DOHH2 (cell line): ENCODE measurements at regions not wholly inside any gene's neighbourhood (a gene's known extent, or its start where the extent isn't known, plus 50 kb on each side); places are given as distances from the start of the nearest gene placed in this dataset.

ENCODE experiments used
- H3F3A ChIP-seq: fragments of 200-600 bp; sonication (generic), shearing (Covaris generic); 2 replicates; pipeline ENCODE4 v1.6.0; 2016; ENCODE audit warnings: antibody characterized with exemption, mild to moderate bottlenecking; ENCODE audit not compliant: control insufficient read depth, insufficient read depth
- H3K27ac ChIP-seq: fragments of 200-600 bp; sonication (generic); 2 replicates; pipeline ENCODE4 v1.5.1; 2014; ENCODE audit warnings: low read depth, mild to moderate bottlenecking, low read length, moderate library complexity
- H3K27me3 ChIP-seq: fragments of 200-600 bp; sonication (generic); 2 replicates; pipeline ENCODE4 v1.6.1; 2014; ENCODE audit warnings: mild to moderate bottlenecking, low read length, mixed read lengths; ENCODE audit not compliant: control insufficient read depth
- H3K36me3 ChIP-seq: fragments of 200-600 bp; sonication (generic); 2 replicates; pipeline ENCODE4 v1.6.1; 2014; ENCODE audit warnings: mild to moderate bottlenecking, low read length, moderate library complexity, mixed read lengths; ENCODE audit not compliant: control insufficient read depth
- H3K4me1 ChIP-seq: fragments of 200-600 bp; sonication (generic); 2 replicates; pipeline ENCODE4 v1.6.1; 2014; ENCODE audit warnings: mild to moderate bottlenecking, low read length, mixed read lengths; ENCODE audit not compliant: control insufficient read depth
- H3K4me2 ChIP-seq: fragments of 200-600 bp; sonication (generic); 2 replicates; pipeline ENCODE4 v1.6.0; 2014; ENCODE audit warnings: mild to moderate bottlenecking, low read length, moderate library complexity
- H3K4me3 ChIP-seq: fragments of 200-600 bp; sonication (generic); 2 replicates; pipeline ENCODE4 v1.5.1; 2014; ENCODE audit warnings: mild to moderate bottlenecking, low read length, mixed read lengths
- H3K79me2 ChIP-seq: fragments of 200-600 bp; sonication (generic); 2 replicates; pipeline ENCODE4 v1.6.1; 2014; ENCODE audit warnings: mild to moderate bottlenecking, low read length, mixed read lengths; ENCODE audit not compliant: control insufficient read depth
- H3K9me2 ChIP-seq: fragments of 200-600 bp; sonication (generic); replicated peaks from 2 replicates; pipeline ENCODE4 v1.6.1; 2014; ENCODE audit warnings: mild to moderate bottlenecking, low read length, mixed read lengths; ENCODE audit not compliant: control insufficient read depth
- H3K9me3 ChIP-seq: fragments of 200-600 bp; sonication (generic); 2 replicates; pipeline ENCODE4 v1.6.1; 2014; ENCODE audit warnings: antibody characterized with exemption, low read length, mixed read lengths; ENCODE audit not compliant: control insufficient read depth, insufficient read depth
- H4K20me1 ChIP-seq: fragments of 200-600 bp; sonication (generic); 2 replicates; pipeline ENCODE4 v1.6.0; 2014; ENCODE audit warnings: low read depth, mild to moderate bottlenecking, antibody characterized with exemption, low read length, moderate library complexity; ENCODE audit not compliant: control insufficient read depth, insufficient read depth
- CTCF ChIP-seq: fragments of 200-600 bp; sonication (generic); IDR thresholded peaks from one replicate; pipeline ENCODE4 v1.5.1; 2014; ENCODE audit warnings: antibody characterized with exemption, mild to moderate bottlenecking, low read depth, low read length; ENCODE audit not compliant: poor library complexity, severe bottlenecking
- EZH2phosphoT487 ChIP-seq: fragments of 200-600 bp; sonication (generic); IDR thresholded peaks from 2 replicates; pipeline ENCODE4 v1.6.1; 2017; ENCODE audit warnings: borderline replicate concordance, mild to moderate bottlenecking, antibody characterized with exemption, low read length, moderate library complexity, mixed read lengths

DNA sequence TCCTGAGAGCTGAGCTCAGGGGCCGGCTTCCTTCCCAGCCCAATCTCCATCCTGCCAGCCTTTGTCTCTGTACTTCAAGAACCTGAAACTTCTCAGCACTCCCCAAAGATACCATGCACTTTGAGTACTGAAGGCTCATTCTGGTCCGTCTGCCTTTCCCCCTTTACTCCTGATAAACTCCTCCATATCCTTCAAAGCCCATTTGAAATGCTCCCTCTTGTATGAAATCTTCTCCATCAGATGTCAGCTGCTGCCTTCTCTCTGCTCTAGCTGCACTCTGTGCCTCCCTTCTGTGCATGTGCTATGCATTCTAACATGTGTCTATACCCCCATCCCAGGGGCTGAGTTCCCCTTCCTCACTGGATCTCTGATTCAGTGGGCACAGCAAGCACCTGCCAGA lies 52.1 kb downstream of the PITPNM2 start:
- Histone ChIP-seq H3K4me1 (no peaks in the 10 kb centered on the region), H4K20me1 (no peaks in the 10 kb centered on the region), H3K36me3 (no peaks in the 10 kb centered on the region), H3K9me2 (no peaks in the 10 kb centered on the region), H3K4me3 (no peak overlapping the region), H3K27me3 (no peaks in the 10 kb centered on the region), H3K79me2 (no peaks in the 10 kb centered on the region), H3K27ac (no peak overlapping the region), H3K4me2 (no peak overlapping the region), H3F3A (no peaks in the 10 kb centered on the region), H3K9me3 (no peaks in the 10 kb centered on the region)
- TF ChIP-seq EZH2phosphoT487 (no peak), CTCF (no peak)

GRCh38 chr12:123097561-123098084 lies 53.3 kb downstream of the PITPNM2 start:
- Histone ChIP-seq H3K9me3 (no peaks in the 10 kb centered on the region), H3K4me1 (no peaks in the 10 kb centered on the region), H4K20me1 (no peaks in the 10 kb centered on the region), H3K9me2 (no peaks in the 10 kb centered on the region), H3K79me2 (no peaks in the 10 kb centered on the region), H3K4me3 (no peak overlapping the region), H3K36me3 (no peaks in the 10 kb centered on the region), H3K4me2 (no peak overlapping the region), H3F3A (no peaks in the 10 kb centered on the region), H3K27ac (no peak overlapping the region), H3K27me3 (no peaks in the 10 kb centered on the region)
- no peak for TF ChIP-seq CTCF
- no peak for TF ChIP-seq EZH2phosphoT487

GRCh38 chr12:123096741-123097140 lies 54.1 kb downstream of the PITPNM2 start:
- H4K20me1 ChIP-seq, result no peaks in the 10 kb centered on the region
- H3K79me2 ChIP-seq, result no peaks in the 10 kb centered on the region
- H3F3A ChIP-seq, result no peaks in the 10 kb centered on the region
- no peak for TF ChIP-seq EZH2phosphoT487
- no peak for TF ChIP-seq CTCF
- no peaks in the 10 kb centered on the region for H3K4me1 ChIP-seq
- no peaks in the 10 kb centered on the region for H3K9me3 ChIP-seq
- no peak overlapping the region for H3K4me3 ChIP-seq
- no peak overlapping the region for H3K4me2 ChIP-seq
- H3K36me3 ChIP-seq, result no peaks in the 10 kb centered on the region
- no peak overlapping the region for H3K27ac ChIP-seq
- no peaks in the 10 kb centered on the region for H3K9me2 ChIP-seq
- H3K27me3 ChIP-seq, result no peaks in the 10 kb centered on the region

GRCh38 chr12:123096182-123096581 lies 54.7 kb downstream of the PITPNM2 start:
- H3K9me2 ChIP-seq, result no peaks in the 10 kb centered on the region
- no peak overlapping the region for H3K4me3 ChIP-seq
- H3F3A ChIP-seq, result no peaks in the 10 kb centered on the region
- H3K79me2 ChIP-seq, result no peaks in the 10 kb centered on the region
- H3K27ac ChIP-seq, result no peak overlapping the region
- no peak overlapping the region for H3K4me2 ChIP-seq
- H3K36me3 ChIP-seq, result no peaks in the 10 kb centered on the region
- no peak for TF ChIP-seq EZH2phosphoT487
- no peak for TF ChIP-seq CTCF
- no peaks in the 10 kb centered on the region for H3K27me3 ChIP-seq
- no peaks in the 10 kb centered on the region for H4K20me1 ChIP-seq
- H3K4me1 ChIP-seq, result no peaks in the 10 kb centered on the region
- H3K9me3 ChIP-seq, result no peaks in the 10 kb centered on the region
